ENCODE measurements at regions not wholly inside any gene's neighbourhood (a gene's known extent, or its start where the extent isn't known, plus 50 kb on each side); places are given as distances from the start of the nearest gene placed in this dataset.

GRCh38 chr14:53278602-53279506 is 125.7 kb upstream of the DDHD1 start (continued):
- no peak for TF ChIP-seq SUZ12 (IDR thresholded peaks at IDR 0.05; ENCODE audit: low read length)
- TF ChIP-seq HDAC2 (IDR thresholded peaks at IDR 0.05; ENCODE audit: borderline replicate concordance in 1 of 2, low read depth in 2 of 2, low read length in 2 of 2) = no peak

All from H1 (cell line).